ENCODE measurements at regions not wholly inside any gene's neighbourhood (a gene's known extent, or its start where the extent isn't known, plus 50 kb on each side); places are given as distances from the start of the nearest gene placed in this dataset.
A peak's percentile ranks its signal among the peaks of the same experiment; 100 is the strongest.

DNA sequence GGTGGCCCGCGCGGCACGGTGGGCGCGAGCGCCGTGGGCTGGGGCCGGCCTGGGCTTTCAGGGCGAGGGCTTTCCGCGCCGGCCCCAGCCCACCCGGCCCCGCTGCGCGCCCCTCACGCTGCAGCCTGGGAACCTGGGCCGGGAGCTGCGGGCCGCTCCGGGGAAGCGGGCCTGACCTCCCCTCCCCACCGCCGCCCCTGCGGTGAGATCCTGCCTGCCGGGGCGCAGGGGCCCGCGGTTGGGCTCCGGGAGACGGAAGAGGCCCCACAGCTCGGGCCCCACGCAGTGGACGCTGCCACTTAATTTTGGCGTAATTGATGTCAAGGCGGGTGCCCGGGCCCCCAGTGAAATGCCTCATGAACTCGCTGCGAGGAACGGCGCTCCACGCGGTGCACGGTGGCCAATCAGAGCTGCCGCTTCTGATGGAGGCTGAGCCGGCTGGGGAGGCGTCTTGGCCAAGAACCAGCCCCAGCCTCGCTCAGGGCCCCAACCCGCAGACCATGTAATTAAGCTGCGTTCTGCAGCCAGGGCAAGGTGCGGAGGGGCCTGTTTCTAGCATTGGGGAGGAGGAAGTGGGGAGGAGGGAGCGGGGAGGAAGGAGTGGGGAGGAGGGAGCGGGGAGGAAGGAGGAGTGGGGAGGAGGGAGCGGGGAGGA, 96.1 kb upstream of the BHLHE23 start:
- Histone ChIP-seq H2AFZ (peak overlapping the region; percentile 92), H4K20me1 (ENCODE audit: insufficient read depth) (no peaks in the 10 kb centered on the region), H3K4me2 (ENCODE audit: unreplicated experiment) (peak overlapping the region; percentile 79), H3K9ac (peak overlapping the region; percentile 83), H3F3A (ENCODE audit: insufficient read depth) (no peaks in the 10 kb centered on the region), H3K27me3 (replicated peaks; ENCODE audit: insufficient read depth) (no peaks in the 10 kb centered on the region), H3K36me3 (ENCODE audit: low read depth) (no peaks in the 10 kb centered on the region), H3K4me1 (ENCODE audit: insufficient read depth) (no peaks in the 10 kb centered on the region), H3K79me2 (ENCODE audit: insufficient read depth) (no peaks in the 10 kb centered on the region), H3K4me3 (peak overlapping the region; percentile 83), H3K9me3 (ENCODE audit: low read depth) (no peaks in the 10 kb centered on the region), H3K9me2 (ENCODE audit: insufficient read depth) (no peaks in the 10 kb centered on the region), H3K27ac (no peak overlapping the region)
- WGBS, 2 experiments (ENCODE audit: low coverage in 1 of 2, low lambda C conversion rate in 2 of 2, missing lambda C conversion rate in 2 of 2), result 4 to 6% methylated on average over 33 of the region's 55 CpGs
- in situ Hi-C loops (cut with MboI), result no loop called here
- peak; percentile 69 for DNase-seq
- TF ChIP-seq EZH2 (IDR thresholded peaks at IDR 0.05; ENCODE audit: insufficient read depth, poor library complexity, severe bottlenecking), result no peak

DNA sequence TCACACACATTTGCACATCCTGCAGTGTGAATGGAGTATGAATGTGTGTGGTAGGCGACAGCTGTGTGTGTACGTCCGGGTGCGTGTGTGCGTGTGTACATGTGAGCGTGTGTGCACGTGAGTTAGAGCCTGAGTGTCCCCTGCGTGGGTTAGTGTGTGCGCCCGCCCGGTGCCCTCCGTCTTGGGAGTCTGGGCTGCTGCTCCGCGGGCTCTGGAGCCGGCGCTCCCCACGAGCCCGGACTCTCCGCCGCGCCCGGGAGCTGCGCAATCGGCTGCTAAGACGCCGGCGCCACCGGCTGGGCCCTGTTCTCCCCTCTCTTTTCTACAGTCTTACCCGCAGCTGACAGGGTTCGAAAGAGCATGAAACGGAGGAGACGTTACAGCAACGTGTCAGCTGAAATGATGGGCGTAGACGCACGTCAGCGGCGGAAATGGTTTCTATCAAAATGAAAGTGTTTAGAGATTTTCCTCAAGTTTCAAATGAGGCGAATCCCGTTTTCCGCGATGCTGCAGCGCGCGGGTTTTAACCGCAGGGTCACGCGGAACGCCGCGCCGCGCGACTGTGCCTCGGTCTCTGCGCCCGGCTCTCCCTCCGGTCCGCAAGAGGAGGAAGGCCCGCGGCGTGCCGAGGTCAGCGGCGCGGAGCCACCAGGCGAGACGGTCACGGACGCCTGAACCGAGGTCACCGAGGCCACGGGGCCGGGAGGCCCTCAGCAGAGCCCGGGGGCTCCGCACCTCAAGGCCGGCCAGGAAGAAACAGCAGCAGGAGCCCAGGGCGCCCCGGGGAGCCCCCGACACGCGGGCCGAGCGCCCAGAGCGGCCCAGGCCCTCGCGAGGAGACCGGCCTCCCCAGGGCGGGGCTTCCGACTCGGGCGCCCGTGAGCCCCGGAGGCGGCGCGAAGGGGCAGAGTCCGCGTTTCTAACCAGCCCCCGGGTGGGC, 95.3 kb upstream of the BHLHE23 start:
- peak; percentile 68 for DNase-seq
- WGBS, 2 experiments (ENCODE audit: low coverage in 1 of 2, low lambda C conversion rate in 2 of 2, missing lambda C conversion rate in 2 of 2), result 1% methylated on average over 91 to 97 of the region's 100 CpGs
- H3K4me1 ChIP-seq (ENCODE audit: insufficient read depth), result no peaks in the 10 kb centered on the region
- H3F3A ChIP-seq (ENCODE audit: insufficient read depth), result no peaks in the 10 kb centered on the region
- H3K9me3 ChIP-seq (ENCODE audit: low read depth), result no peaks in the 10 kb centered on the region
- peak overlapping the region; percentile 83 for H3K4me3 ChIP-seq
- H3K36me3 ChIP-seq (ENCODE audit: low read depth), result no peaks in the 10 kb centered on the region
- no peaks in the 10 kb centered on the region for H3K79me2 ChIP-seq (ENCODE audit: insufficient read depth)
- no peaks in the 10 kb centered on the region for H3K27me3 ChIP-seq (replicated peaks; ENCODE audit: insufficient read depth)
- H3K9me2 ChIP-seq (ENCODE audit: insufficient read depth), result no peaks in the 10 kb centered on the region
- H4K20me1 ChIP-seq (ENCODE audit: insufficient read depth), result no peaks in the 10 kb centered on the region
- H3K4me2 ChIP-seq (ENCODE audit: unreplicated experiment), result peak overlapping the region; percentile 79
- TF ChIP-seq EZH2 (IDR thresholded peaks at IDR 0.05; ENCODE audit: insufficient read depth, poor library complexity, severe bottlenecking) (no peak), EZH2phosphoT487 (IDR thresholded peaks at IDR 0.05; ENCODE audit: insufficient read depth, low read depth) (no peak)
- no peak overlapping the region for H3K27ac ChIP-seq
- H3K9ac ChIP-seq, result peak overlapping the region; percentile 83
- in situ Hi-C loops (cut with MboI), result no loop called here
- H2AFZ ChIP-seq, result peak overlapping the region; percentile 92

DNA sequence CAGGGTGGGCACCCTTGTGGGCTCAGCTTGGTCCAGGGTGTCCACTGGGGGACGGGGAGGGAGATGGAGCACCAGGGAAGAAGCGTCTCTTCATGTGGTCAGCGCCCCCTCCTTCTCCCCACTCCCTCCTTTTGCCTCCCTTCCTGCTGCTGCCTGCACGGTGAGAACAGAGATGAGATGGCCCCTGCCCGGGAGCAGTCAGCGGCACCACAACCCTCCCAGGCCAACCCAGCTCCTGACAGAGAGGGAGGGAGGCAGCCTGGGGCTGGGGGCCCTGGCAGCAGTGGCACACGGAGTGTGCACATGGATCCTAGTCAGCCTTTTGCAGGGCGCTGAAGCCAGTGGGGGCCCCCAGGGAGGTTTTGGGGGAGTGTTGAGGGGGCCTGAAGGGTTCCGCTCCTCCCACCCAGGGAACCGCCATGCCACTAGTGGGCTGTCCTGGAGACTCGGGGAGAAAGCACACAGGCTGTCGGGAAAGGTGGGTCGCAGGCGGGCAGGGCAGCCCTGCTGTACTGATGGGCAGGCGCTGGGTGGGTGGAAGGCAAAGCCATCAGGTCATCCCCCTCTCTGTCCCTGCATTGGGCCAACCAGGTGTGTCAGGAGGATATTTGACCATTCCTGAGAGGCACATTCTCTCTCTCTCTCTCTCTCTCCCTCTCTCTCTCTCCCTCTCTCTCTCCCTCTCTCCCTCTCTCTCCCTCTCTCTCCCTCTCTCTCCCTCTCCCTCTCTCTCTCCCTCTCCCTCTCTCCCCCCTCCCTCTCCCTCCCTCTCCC, 94.3 kb upstream of the BHLHE23 start:
- Histone ChIP-seq H3K36me3 (ENCODE audit: low read depth) (no peaks in the 10 kb centered on the region), H4K20me1 (ENCODE audit: insufficient read depth) (no peaks in the 10 kb centered on the region), H3K79me2 (ENCODE audit: insufficient read depth) (no peaks in the 10 kb centered on the region), H3F3A (ENCODE audit: insufficient read depth) (no peaks in the 10 kb centered on the region), H3K9me2 (ENCODE audit: insufficient read depth) (no peaks in the 10 kb centered on the region), H3K4me1 (ENCODE audit: insufficient read depth) (no peaks in the 10 kb centered on the region), H3K27ac (no peak overlapping the region), H3K27me3 (replicated peaks; ENCODE audit: insufficient read depth) (peaks cover 4% of the 10 kb centered on the region), H3K9me3 (ENCODE audit: low read depth) (no peaks in the 10 kb centered on the region), H3K4me2 (ENCODE audit: unreplicated experiment) (no peak overlapping the region), H3K9ac (no peak overlapping the region), H3K4me3 (no peak overlapping the region), H2AFZ (no peak overlapping the region)
- WGBS, 2 experiments (ENCODE audit: low coverage in 1 of 2, low lambda C conversion rate in 2 of 2, missing lambda C conversion rate in 2 of 2), result 66 to 75% methylated on average over 11 to 15 of the region's 15 CpGs
- DNase-seq, result no peak
- in situ Hi-C loops (cut with MboI), result no loop called here
- no peak for TF ChIP-seq EZH2 (IDR thresholded peaks at IDR 0.05; ENCODE audit: insufficient read depth, poor library complexity, severe bottlenecking)
- TF ChIP-seq EZH2phosphoT487 (IDR thresholded peaks at IDR 0.05; ENCODE audit: insufficient read depth, low read depth), result no peak

DNA sequence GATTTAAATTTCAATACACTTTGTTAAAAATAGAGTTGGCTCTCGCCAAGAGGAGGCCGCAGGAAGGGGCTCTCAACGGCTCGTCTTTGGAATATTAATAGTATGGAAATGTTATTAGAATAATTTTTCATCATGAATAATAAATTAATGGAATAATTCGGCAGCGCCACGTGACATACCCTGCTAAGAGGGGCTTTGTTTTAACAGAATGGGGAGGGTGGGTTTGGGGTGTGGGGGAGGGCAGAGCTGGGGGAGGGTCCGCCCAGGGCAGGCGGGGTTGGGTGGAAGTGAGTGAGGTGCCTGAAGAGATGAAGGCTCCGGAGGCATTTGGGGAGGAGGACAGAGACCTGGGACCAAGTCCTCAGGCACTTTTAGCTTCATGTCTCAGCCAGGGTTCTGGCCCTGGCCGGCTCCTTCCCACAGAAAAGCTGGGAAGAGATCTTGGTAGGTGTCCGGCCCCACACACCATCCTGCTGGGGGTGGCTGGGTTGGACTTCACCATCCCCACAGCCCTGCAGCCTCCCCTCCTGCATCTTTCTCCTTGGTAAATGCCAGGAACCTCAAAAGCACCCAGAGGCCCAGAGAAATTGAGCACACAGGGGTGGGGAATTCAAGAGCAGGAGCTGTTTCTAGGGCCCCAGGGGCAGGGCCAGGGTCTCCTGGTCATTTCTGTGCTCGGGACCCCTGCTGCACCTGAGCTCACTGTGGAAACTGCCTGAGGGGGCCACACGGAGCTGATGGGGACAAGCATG, 93.6 kb upstream of the BHLHE23 start:
- no peak for DNase-seq
- no peaks in the 10 kb centered on the region for H3F3A ChIP-seq (ENCODE audit: insufficient read depth)
- H3K27ac ChIP-seq, result no peak overlapping the region
- no peak overlapping the region for H3K9ac ChIP-seq
- H3K27me3 ChIP-seq (replicated peaks; ENCODE audit: insufficient read depth), result peaks cover 5% of the 10 kb centered on the region
- no peaks in the 10 kb centered on the region for H3K9me3 ChIP-seq (ENCODE audit: low read depth)
- 32% methylated on average over 13 to 14 of the region's 14 CpGs for WGBS, 2 experiments (ENCODE audit: low coverage in 1 of 2, low lambda C conversion rate in 2 of 2, missing lambda C conversion rate in 2 of 2)
- no peaks in the 10 kb centered on the region for H3K79me2 ChIP-seq (ENCODE audit: insufficient read depth)
- no peaks in the 10 kb centered on the region for H3K36me3 ChIP-seq (ENCODE audit: low read depth)
- H3K4me2 ChIP-seq (ENCODE audit: unreplicated experiment), result no peak overlapping the region
- no peak overlapping the region for H2AFZ ChIP-seq
- in situ Hi-C loops (cut with MboI), result no loop called here
- no peaks in the 10 kb centered on the region for H4K20me1 ChIP-seq (ENCODE audit: insufficient read depth)
- H3K9me2 ChIP-seq (ENCODE audit: insufficient read depth), result no peaks in the 10 kb centered on the region
- no peak for TF ChIP-seq EZH2 (IDR thresholded peaks at IDR 0.05; ENCODE audit: insufficient read depth, poor library complexity, severe bottlenecking)
- TF ChIP-seq EZH2phosphoT487 (IDR thresholded peaks at IDR 0.05; ENCODE audit: insufficient read depth, low read depth), result no peak
- no peaks in the 10 kb centered on the region for H3K4me1 ChIP-seq (ENCODE audit: insufficient read depth)
- H3K4me3 ChIP-seq, result no peak overlapping the region
